Natural killer cell treated with Interleukin-12 subunit alpha and Interleukin-12 subunit beta and Interleukin-15 and Interleukin-18, amount 100 ng/mL, for 72 hours (primary cell): ENCODE measurements at regions not wholly inside any gene's neighbourhood (a gene's known extent, or its start where the extent isn't known, plus 50 kb on each side); places are given as distances from the start of the nearest gene placed in this dataset.

Experiments
- ATAC-seq, 2 donors: fragments of 150-1000 bp; cut with Tn5 transposase in 1 of 2; sonication (Bioruptor Pico), chemical (Tn5 transposase) in 1 of 2; 2 replicates each; pipeline ENCODE4 v1.10.0; 2021
- DNase-seq: peaks from one replicate; pipeline ENCODE4 v3.0.0; 2022; ENCODE audit warnings: low spot score
- H3K27ac Mint-ChIP-seq, 2 donors: 1 replicate in 1 of 2; 2 replicates in 1 of 2; pipeline ENCODE4 v1.8.0; 2022; ENCODE audit warnings: mixed read lengths in 2 of 2, mild to moderate bottlenecking in 1 of 2, moderate library complexity in 1 of 2
- H3K27me3 Mint-ChIP-seq, 2 donors: 1 replicate in 1 of 2; 2 replicates in 1 of 2; pipeline ENCODE4 v1.8.0; 2022; ENCODE audit warnings: mixed read lengths in 2 of 2
- H3K36me3 Mint-ChIP-seq: one replicate; pipeline ENCODE4 v1.8.0; 2022; ENCODE audit warnings: mixed read lengths
- H3K4me1 Mint-ChIP-seq, 2 donors: 1 replicate in 1 of 2; 2 replicates in 1 of 2; pipeline ENCODE4 v1.8.0; 2022; ENCODE audit warnings: low read depth in 2 of 2, mixed read lengths in 2 of 2, mild to moderate bottlenecking in 1 of 2
- H3K4me3 Mint-ChIP-seq: one replicate; pipeline ENCODE4 v1.8.0; 2022; ENCODE audit warnings: mixed read lengths
- H3K9me3 Mint-ChIP-seq: 2 replicates; pipeline ENCODE4 v1.8.0; 2022; ENCODE audit warnings: mixed read lengths

DNA sequence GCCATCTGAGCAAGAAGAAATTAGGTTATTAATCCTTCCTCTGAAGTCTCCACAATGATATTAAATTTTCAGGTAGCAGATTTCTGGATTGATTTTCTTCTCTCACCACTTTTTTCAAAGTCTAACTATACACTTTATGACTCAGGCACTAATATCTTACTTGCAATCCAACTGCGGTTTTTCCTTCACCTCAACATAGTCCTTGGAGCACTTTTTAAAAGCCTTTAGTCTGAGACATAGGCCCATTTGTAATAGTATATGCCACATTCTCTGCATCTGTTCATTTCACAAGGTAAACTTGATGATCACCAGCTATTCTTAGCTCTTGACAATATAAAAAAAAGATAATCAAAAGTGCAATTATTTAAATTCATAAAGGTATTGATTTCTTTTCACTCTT lies 55.9 kb upstream of the EDNRA start:
- no peaks in the 10 kb centered on the region for H3K36me3 Mint-ChIP-seq
- ATAC-seq (no peak), DNase-seq (no peak)
- peaks cover 11% of the 10 kb centered on the region for H3K9me3 Mint-ChIP-seq
- H3K4me3 Mint-ChIP-seq = no peak overlapping the region
- H3K27me3 Mint-ChIP-seq = no peaks in the 10 kb centered on the region
- H3K4me1 Mint-ChIP-seq = no peaks in the 10 kb centered on the region
- no peak overlapping the region for H3K27ac Mint-ChIP-seq

- Mint-ChIP-seq H3K9me3 (peaks cover 7% of the 10 kb centered on the region), H3K4me3 (no peak overlapping the region), H3K36me3 (no peaks in the 10 kb centered on the region), H3K4me1 (no peaks in the 10 kb centered on the region), H3K27me3 (no peaks in the 10 kb centered on the region), H3K27ac (no peak overlapping the region)
- no peak for DNase-seq
- no peak for ATAC-seq
Observed at GRCh38 chr4:147428583-147428982, 52.3 kb upstream of the EDNRA start.

DNA sequence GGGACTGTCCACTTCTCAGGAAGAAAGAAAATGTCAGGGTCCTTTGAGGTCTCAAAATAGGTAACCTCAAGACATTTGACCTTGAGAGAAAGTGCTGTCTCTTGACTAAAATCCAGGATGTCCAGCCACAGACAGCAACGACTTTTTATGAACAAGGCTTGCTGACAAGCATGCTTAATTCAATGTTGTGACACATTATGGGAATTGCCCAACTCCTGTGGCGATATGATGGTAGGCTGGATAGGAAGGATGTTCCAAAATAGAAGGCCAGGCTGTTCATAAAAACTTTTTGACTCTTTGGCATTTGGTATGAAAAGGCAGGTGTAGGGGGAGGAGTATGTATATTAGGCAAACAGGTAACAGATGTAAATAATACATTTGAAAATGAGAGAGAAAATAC lies 50.8 kb upstream of the EDNRA start:
- ATAC-seq = no peak
- H3K4me3 Mint-ChIP-seq = no peak overlapping the region
- no peak for DNase-seq
- no peaks in the 10 kb centered on the region for H3K36me3 Mint-ChIP-seq
- no peaks in the 10 kb centered on the region for H3K4me1 Mint-ChIP-seq
- no peaks in the 10 kb centered on the region for H3K27me3 Mint-ChIP-seq
- peaks cover 7% of the 10 kb centered on the region for H3K9me3 Mint-ChIP-seq
- H3K27ac Mint-ChIP-seq = no peak overlapping the region
